A549 (cell line): ENCODE measurements at regions not wholly inside any gene's neighbourhood (a gene's known extent, or its start where the extent isn't known, plus 50 kb on each side); places are given as distances from the start of the nearest gene placed in this dataset.

Source experiments
- ATAC-seq, 2 experiments: fragments of 200-7000 bp in 1 of 2; fragments of >200 bp in 1 of 2; cut with Nextera tagmentation in 1 of 2; cut with Tn5 transposase in 1 of 2; 3 replicates each; pipeline versions ENCODE4 v1.8.0 to v1.9.1; 2018 to 2020; ENCODE audit warnings: mild to moderate bottlenecking in 1 of 2, moderate library complexity in 1 of 2
- CTCF ChIA-PET: fragments of 300-600 bp; sonication (Branson Sonifier 250); formaldehyde crosslinking; extraction: SDS; loops from one replicate; lab custom pipeline; 2021; ENCODE audit warnings: antibody characterized with exemption, inconsistent platforms; lab: Yijun Ruan, JAX
- POLR2A ChIA-PET: fragments of 350-600 bp; formaldehyde crosslinking; extraction: SDS; loops from one replicate; lab custom pipeline; 2021; ENCODE audit warnings: antibody characterized with exemption, inconsistent platforms; lab: Yijun Ruan, JAX
- DNase-seq, 2 experiments: peaks; one replicate each; pipeline versions ENCODE4 v3.0.0 to v3.0.0-alpha.2; 2011 to 2016; ENCODE audit warnings: low read depth in 1 of 2, low spot score in 1 of 2
- FAIRE-seq: peaks from 2 replicates; lab custom pipeline; 2011; peaks lifted over from hg19 to GRCh38; lab: Jason Lieb, UNC
- H3K27ac ChIP-seq, 2 experiments: fragments of >200 bp; sonication (Bioruptor Twin); formaldehyde crosslinking; 3 replicates each; pipeline ENCODE4 v1.5.1; 2016 to 2017
- H3K4me1 ChIP-seq: fragments of >200 bp; sonication (Bioruptor Twin); formaldehyde crosslinking; 3 replicates; pipeline ENCODE4 v1.6.1; 2016
- H3K4me2 ChIP-seq: fragments of >200 bp; sonication (Bioruptor Twin); formaldehyde crosslinking; 3 replicates; pipeline ENCODE4 v1.6.1; 2016
- H3K4me3 ChIP-seq: fragments of >200 bp; sonication (Bioruptor Twin); formaldehyde crosslinking; 3 replicates; pipeline ENCODE4 v1.5.1; 2016
- H3K9me3 ChIP-seq: fragments of >200 bp; sonication (Bioruptor Twin); formaldehyde crosslinking; 3 replicates; pipeline ENCODE4 v1.6.1; 2016
- BHLHE40 ChIP-seq: IDR thresholded peaks from 2 replicates; pipeline ENCODE4 v1.6.1; 2012; ENCODE audit warnings: low read depth, low read length, inconsistent platforms
- CBX2 ChIP-seq: fragments of 200-600 bp; sonication (generic); IDR thresholded peaks from 2 replicates; pipeline ENCODE4 v1.6.1; 2016; ENCODE audit warnings: low read depth, mild to moderate bottlenecking, borderline replicate concordance
- CEBPB ChIP-seq, 2 experiments: fragments of >200 bp in 1 of 2; sonication (Bioruptor Twin) in 1 of 2; formaldehyde crosslinking in 1 of 2; IDR thresholded peaks; 2 replicates each; pipeline ENCODE4 v1.6.1; 2012 to 2016
- CHD2 ChIP-seq: fragments of 150-350 bp; IDR thresholded peaks from 2 replicates; pipeline ENCODE4 v1.6.1; 2014; ENCODE audit warnings: low read length; ENCODE audit not compliant: partially characterized antibody
- CHD4 ChIP-seq: fragments of 200-600 bp; sonication (generic); IDR thresholded peaks from 2 replicates; pipeline ENCODE4 v1.6.1; 2016; ENCODE audit warnings: antibody characterized with exemption, mild to moderate bottlenecking, borderline replicate concordance
- EHF ChIP-seq: fragments of 250-450 bp; sonication (Bioruptor Pico); IDR thresholded peaks from 2 replicates; pipeline ENCODE4 v1.5.0; 2020; ENCODE audit warnings: mild to moderate bottlenecking
- EHMT2 ChIP-seq: fragments of 200-600 bp; sonication (generic); IDR thresholded peaks from 2 replicates; pipeline ENCODE4 v1.6.1; 2016; ENCODE audit warnings: antibody characterized with exemption, low read depth, mild to moderate bottlenecking, moderate library complexity
- EP300 ChIP-seq, 2 experiments: fragments of >200 bp; sonication (Bioruptor Twin); formaldehyde crosslinking; IDR thresholded peaks; 2 replicates in 1 of 2; 3 replicates in 1 of 2; pipeline ENCODE4 v1.6.1; 2016 to 2017
- ESRRA ChIP-seq: fragments of 150-350 bp; IDR thresholded peaks from 2 replicates; pipeline ENCODE4 v1.6.1; 2014; ENCODE audit warnings: mild to moderate bottlenecking, low read length, borderline replicate concordance
- FOSB ChIP-seq: fragments of 250-450 bp; sonication (Bioruptor Pico); IDR thresholded peaks from 2 replicates; pipeline ENCODE4 v1.5.0; 2020; ENCODE audit warnings: mild to moderate bottlenecking, moderate library complexity
- FOSL2 ChIP-seq, 2 experiments: fragments of 450-650 bp in 1 of 2; fragments of >200 bp in 1 of 2; sonication (Bioruptor Twin) in 1 of 2; formaldehyde crosslinking; IDR thresholded peaks; 2 replicates each; pipeline versions ENCODE4 v1.5.0 to v1.6.1; 2016 to 2020; ENCODE audit warnings: mild to moderate bottlenecking in 1 of 2, moderate library complexity in 1 of 2
- FOXS1 ChIP-seq: fragments of 250-450 bp; sonication (Bioruptor Pico); IDR thresholded peaks from 2 replicates; pipeline ENCODE4 v1.5.0; 2020; ENCODE audit warnings: mild to moderate bottlenecking, moderate library complexity
- GATA3 ChIP-seq: IDR thresholded peaks from 2 replicates; pipeline ENCODE4 v1.6.1; 2012; ENCODE audit warnings: borderline replicate concordance
- HDAC2 ChIP-seq: fragments of 200-600 bp; sonication (generic); IDR thresholded peaks from 2 replicates; pipeline ENCODE4 v1.6.1; 2016
- HOXB13 ChIP-seq: fragments of 250-450 bp; sonication (Bioruptor Pico); IDR thresholded peaks from 2 replicates; pipeline ENCODE4 v1.5.0; 2020; ENCODE audit warnings: low read depth, mild to moderate bottlenecking, moderate library complexity
- HOXB5 ChIP-seq: fragments of 250-450 bp; sonication (Bioruptor Pico); IDR thresholded peaks from 2 replicates; pipeline ENCODE4 v1.5.0; 2020; ENCODE audit warnings: mild to moderate bottlenecking, moderate library complexity
- JUN ChIP-seq, 2 experiments: fragments of >200 bp; sonication (Bioruptor Twin); formaldehyde crosslinking; IDR thresholded peaks; 2 replicates in 1 of 2; 3 replicates in 1 of 2; pipeline ENCODE4 v1.6.1; 2016 to 2017
- JUNB ChIP-seq: fragments of >200 bp; sonication (Bioruptor Twin); formaldehyde crosslinking; IDR thresholded peaks from 2 replicates; pipeline ENCODE4 v1.6.1; 2016
- KDM1A ChIP-seq: fragments of 200-600 bp; sonication (generic); IDR thresholded peaks from 2 replicates; pipeline ENCODE4 v1.6.1; 2016; ENCODE audit warnings: low read depth, mild to moderate bottlenecking
- MAX ChIP-seq: IDR thresholded peaks from 2 replicates; pipeline ENCODE4 v1.6.1; 2012
- MAZ ChIP-seq: fragments of 150-350 bp; IDR thresholded peaks from 2 replicates; pipeline ENCODE4 v1.6.1; 2014; ENCODE audit warnings: antibody characterized with exemption, low read depth, low read length, borderline replicate concordance
- NFE2L2 ChIP-seq: fragments of 150-350 bp; conservative IDR thresholded peaks from 2 replicates; pipeline ENCODE4 v1.6.1; 2014; ENCODE audit warnings: low read length
- NPAS2 ChIP-seq: fragments of 250-450 bp; sonication (Bioruptor Pico); IDR thresholded peaks from 2 replicates; pipeline ENCODE4 v1.8.0; 2022; ENCODE audit warnings: mild to moderate bottlenecking, moderate library complexity, borderline replicate concordance
- NR3C1 ChIP-seq: fragments of >200 bp; sonication (Bioruptor Twin); formaldehyde crosslinking; IDR thresholded peaks from 3 replicates; pipeline ENCODE4 v1.6.1; 2017
- RARB ChIP-seq: fragments of 250-450 bp; sonication (Bioruptor Pico); IDR thresholded peaks from 2 replicates; pipeline ENCODE4 v1.8.0; 2021; ENCODE audit warnings: mild to moderate bottlenecking, moderate library complexity
- RCOR1 ChIP-seq: fragments of 150-350 bp; IDR thresholded peaks from 2 replicates; pipeline ENCODE4 v1.6.1; 2014; ENCODE audit warnings: antibody characterized with exemption, low read length, low read depth
- REST ChIP-seq: fragments of 200-600 bp; sonication (generic); IDR thresholded peaks from 2 replicates; pipeline ENCODE4 v1.6.1; 2016; ENCODE audit warnings: antibody characterized with exemption, mild to moderate bottlenecking, moderate library complexity
- RFX5 ChIP-seq: fragments of 450-650 bp; IDR thresholded peaks from 2 replicates; pipeline ENCODE4 v1.7.1; 2014; ENCODE audit warnings: antibody characterized with exemption, mild to moderate bottlenecking, moderate library complexity
- SREBF2 ChIP-seq: fragments of 450-650 bp; IDR thresholded peaks from 2 replicates; pipeline ENCODE4 v1.6.1; 2014; ENCODE audit warnings: mild to moderate bottlenecking, moderate library complexity
- TFCP2L1 ChIP-seq: fragments of 250-450 bp; sonication (Bioruptor Pico); IDR thresholded peaks from 2 replicates; pipeline ENCODE4 v1.5.0; 2021; ENCODE audit warnings: mild to moderate bottlenecking
- ZC3H11A ChIP-seq: fragments of 450-650 bp; IDR thresholded peaks from 2 replicates; pipeline ENCODE4 v1.6.1; 2014; ENCODE audit warnings: antibody characterized with exemption, mild to moderate bottlenecking
- ZFP36 ChIP-seq: fragments of 450-650 bp; IDR thresholded peaks from 2 replicates; pipeline ENCODE4 v1.6.1; 2014; ENCODE audit warnings: borderline replicate concordance; ENCODE audit not compliant: partially characterized antibody
- ZNF302 ChIP-seq: fragments of 250-450 bp; sonication (Bioruptor Pico); IDR thresholded peaks from 2 replicates; pipeline ENCODE4 v1.9.0; 2021; ENCODE audit warnings: inconsistent platforms, mild to moderate bottlenecking, moderate library complexity
- ZSCAN20 ChIP-seq: fragments of 250-450 bp; sonication (Bioruptor Pico); IDR thresholded peaks from 2 replicates; pipeline ENCODE4 v1.8.0; 2022; ENCODE audit warnings: mild to moderate bottlenecking, moderate library complexity
- WGBS: methylation state at CpG from one replicate; pipeline ENCODE4 v1.1.6; 2017; ENCODE audit errors: missing lambda C conversion rate; 5-methylcytosine and 5-hydroxymethylcytosine counted together
- TF ChIP-seq, protein P1 (sequence below): fragments of 450-650 bp; IDR thresholded peaks from 2 replicates; pipeline ENCODE4 v1.6.1; 2014; ENCODE audit warnings: antibody characterized with exemption
- TF ChIP-seq, protein P2 (sequence below): fragments of >200 bp; sonication (Bioruptor Twin); formaldehyde crosslinking; IDR thresholded peaks from 3 replicates; pipeline ENCODE4 v1.6.1; 2016
- TF ChIP-seq, protein P3 (sequence below): IDR thresholded peaks from 2 replicates; pipeline ENCODE4 v1.6.1; 2012

DNA sequence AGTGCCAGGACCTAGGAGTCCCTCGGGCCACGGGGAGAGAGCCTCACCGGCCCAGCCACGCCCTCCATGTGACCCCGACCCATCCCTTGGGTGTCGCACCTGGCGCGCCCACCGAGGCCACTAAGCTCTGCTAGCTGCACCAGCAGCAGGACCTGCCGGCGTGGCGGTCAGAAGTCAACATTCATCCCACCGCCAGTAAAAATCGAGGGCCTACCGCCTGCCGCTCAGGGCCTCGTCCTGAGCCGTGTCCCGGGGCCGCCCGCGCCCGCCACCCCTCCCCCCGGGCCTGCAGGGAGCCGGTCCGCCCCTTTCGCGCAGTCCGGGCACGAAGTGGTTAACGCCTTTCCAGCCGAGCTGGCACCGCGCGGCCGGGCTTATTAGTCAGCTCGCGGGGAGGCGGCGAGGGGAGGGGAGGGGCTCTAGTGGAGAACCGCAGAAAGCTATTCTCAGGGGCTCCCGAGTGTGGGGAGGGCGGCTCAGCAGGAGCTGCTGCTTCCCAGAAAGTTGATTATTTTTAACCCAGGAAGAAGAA lies 124.4 kb downstream of the C9orf50 start:
- H3K9me3 ChIP-seq: no peaks in the 10 kb centered on the region
- peak; percentile 86 to 94 for DNase-seq
- H3K4me3 ChIP-seq: peak overlapping the region; percentile 63
- ChIA-PET POLR2A (interaction anchor here (0.5 to 6.6 kb wide), 32 partner anchors 9 to 365 kb away, joined by 3 to 69 read pairs (median 6); partner anchors contain the start of genes C9orf50 and IER5L), CTCF (interaction anchor here (0.7 to 9.8 kb wide), 18 partner anchors 13 to 358 kb away, joined by 3 to 90 read pairs (median 4); no protein-coding TSS in a partner anchor)
- peak; percentile 54 to 74 for ATAC-seq
- H3K4me1 ChIP-seq: peaks cover 79% of the 10 kb centered on the region
- peak overlapping the region; percentile 87 for H3K4me2 ChIP-seq
- FAIRE-seq: no peak
- peak overlapping the region; percentile 99 to 100 for H3K27ac ChIP-seq
- 7% methylated on average over 19 of the region's 43 CpGs for WGBS
- no peak for TF ChIP-seq SREBF2
- TF ChIP-seq RARB (CRISPR knock-in tag): no peak
- no peak for TF ChIP-seq CHD4
- peak; percentile 59 for TF ChIP-seq GATA3
- TF ChIP-seq, protein P1, sequence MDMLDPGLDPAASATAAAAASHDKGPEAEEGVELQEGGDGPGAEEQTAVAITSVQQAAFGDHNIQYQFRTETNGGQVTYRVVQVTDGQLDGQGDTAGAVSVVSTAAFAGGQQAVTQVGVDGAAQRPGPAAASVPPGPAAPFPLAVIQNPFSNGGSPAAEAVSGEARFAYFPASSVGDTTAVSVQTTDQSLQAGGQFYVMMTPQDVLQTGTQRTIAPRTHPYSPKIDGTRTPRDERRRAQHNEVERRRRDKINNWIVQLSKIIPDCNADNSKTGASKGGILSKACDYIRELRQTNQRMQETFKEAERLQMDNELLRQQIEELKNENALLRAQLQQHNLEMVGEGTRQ: 0 out of 2 replicates have a peak, but pooled peaks have one; percentile 28
- no peak for TF ChIP-seq NR3C1
- no peak for TF ChIP-seq KDM1A
- TF ChIP-seq EP300 (IDR thresholded peaks at IDR 0.05): 0 out of 5 replicates have a peak, but pooled peaks of 1 of the 2 experiments have one; percentile 21
- TF ChIP-seq HDAC2: no peak
- TF ChIP-seq FOSB (CRISPR knock-in tag): 0 out of 2 replicates have a peak, but pooled peaks have one; percentile 59
- TF ChIP-seq, protein P2, sequence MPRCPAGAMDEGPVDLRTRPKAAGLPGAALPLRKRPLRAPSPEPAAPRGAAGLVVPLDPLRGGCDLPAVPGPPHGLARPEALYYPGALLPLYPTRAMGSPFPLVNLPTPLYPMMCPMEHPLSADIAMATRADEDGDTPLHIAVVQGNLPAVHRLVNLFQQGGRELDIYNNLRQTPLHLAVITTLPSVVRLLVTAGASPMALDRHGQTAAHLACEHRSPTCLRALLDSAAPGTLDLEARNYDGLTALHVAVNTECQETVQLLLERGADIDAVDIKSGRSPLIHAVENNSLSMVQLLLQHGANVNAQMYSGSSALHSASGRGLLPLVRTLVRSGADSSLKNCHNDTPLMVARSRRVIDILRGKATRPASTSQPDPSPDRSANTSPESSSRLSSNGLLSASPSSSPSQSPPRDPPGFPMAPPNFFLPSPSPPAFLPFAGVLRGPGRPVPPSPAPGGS: no peak
- TF ChIP-seq ESRRA: no peak
- TF ChIP-seq CBX2: no peak
- TF ChIP-seq NFE2L2: no peak; the same call in 1 of the 2 replicates
- TF ChIP-seq JUNB: no peak
- TF ChIP-seq JUN (IDR thresholded peaks at IDR 0.05): peak in 1 of 2 experiments; percentile 91; a peak in 2 of 5 replicates
- no peak for TF ChIP-seq RFX5
- no peak for TF ChIP-seq BHLHE40
- TF ChIP-seq MAX: peak; percentile 86
- no peak for TF ChIP-seq CEBPB (IDR thresholded peaks at IDR 0.05)
- peak; percentile 69; the same call in 1 of the 2 replicates for TF ChIP-seq EHF (CRISPR knock-in tag)
- no peak for TF ChIP-seq ZSCAN20
- TF ChIP-seq HOXB13 (CRISPR knock-in tag): peak; percentile 92
- TF ChIP-seq REST: no peak
- TF ChIP-seq TFCP2L1: peak; percentile 58; the same call in 1 of the 2 replicates
- no peak for TF ChIP-seq ZNF302
- TF ChIP-seq ZC3H11A: no peak
- peak; percentile 47 for TF ChIP-seq CHD2
- TF ChIP-seq, protein P3, sequence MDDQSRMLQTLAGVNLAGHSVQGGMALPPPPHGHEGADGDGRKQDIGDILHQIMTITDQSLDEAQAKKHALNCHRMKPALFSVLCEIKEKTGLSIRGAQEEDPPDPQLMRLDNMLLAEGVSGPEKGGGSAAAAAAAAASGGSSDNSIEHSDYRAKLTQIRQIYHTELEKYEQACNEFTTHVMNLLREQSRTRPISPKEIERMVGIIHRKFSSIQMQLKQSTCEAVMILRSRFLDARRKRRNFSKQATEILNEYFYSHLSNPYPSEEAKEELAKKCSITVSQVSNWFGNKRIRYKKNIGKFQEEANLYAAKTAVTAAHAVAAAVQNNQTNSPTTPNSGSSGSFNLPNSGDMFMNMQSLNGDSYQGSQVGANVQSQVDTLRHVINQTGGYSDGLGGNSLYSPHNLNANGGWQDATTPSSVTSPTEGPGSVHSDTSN: no peak
- TF ChIP-seq HOXB5 (CRISPR knock-in tag): peak; percentile 85
- TF ChIP-seq FOSL2 (IDR thresholded peaks at IDR 0.05): no peak
- TF ChIP-seq FOSL2 (CRISPR knock-in tag; IDR thresholded peaks at IDR 0.05): peak; percentile 80
- peak; percentile 46; the same call in 1 of the 2 replicates for TF ChIP-seq FOXS1 (CRISPR knock-in tag)
- TF ChIP-seq NPAS2 (CRISPR knock-in tag): no peak; the same call in 1 of the 2 replicates
- TF ChIP-seq MAZ: peak; percentile 74; the same call in 1 of the 2 replicates
- TF ChIP-seq ZFP36: no peak
- TF ChIP-seq RCOR1: no peak
- no peak for TF ChIP-seq EHMT2
